A549 (cell line): ENCODE measurements at regions not wholly inside any gene's neighbourhood (a gene's known extent, or its start where the extent isn't known, plus 50 kb on each side); places are given as distances from the start of the nearest gene placed in this dataset.

Experiments used
- ATAC-seq, 2 experiments: fragments of 200-7000 bp in 1 of 2; fragments of >200 bp in 1 of 2; cut with Nextera tagmentation in 1 of 2; cut with Tn5 transposase in 1 of 2; 3 replicates each; pipeline versions ENCODE4 v1.8.0 to v1.9.1; 2018 to 2020; ENCODE audit warnings: mild to moderate bottlenecking in 1 of 2, moderate library complexity in 1 of 2
- CTCF ChIA-PET: fragments of 300-600 bp; sonication (Branson Sonifier 250); formaldehyde crosslinking; extraction: SDS; loops from one replicate; lab custom pipeline; 2021; ENCODE audit warnings: antibody characterized with exemption, inconsistent platforms; lab: Yijun Ruan, JAX
- POLR2A ChIA-PET: fragments of 350-600 bp; formaldehyde crosslinking; extraction: SDS; loops from one replicate; lab custom pipeline; 2021; ENCODE audit warnings: antibody characterized with exemption, inconsistent platforms; lab: Yijun Ruan, JAX
- DNase-seq, 2 experiments: peaks; one replicate each; pipeline versions ENCODE4 v3.0.0 to v3.0.0-alpha.2; 2011 to 2016; ENCODE audit warnings: low read depth in 1 of 2, low spot score in 1 of 2
- FAIRE-seq: peaks from 2 replicates; lab custom pipeline; 2011; peaks lifted over from hg19 to GRCh38; lab: Jason Lieb, UNC
- H3K27ac ChIP-seq, 2 experiments: fragments of >200 bp; sonication (Bioruptor Twin); formaldehyde crosslinking; 3 replicates each; pipeline ENCODE4 v1.5.1; 2016 to 2017
- H3K4me1 ChIP-seq: fragments of >200 bp; sonication (Bioruptor Twin); formaldehyde crosslinking; 3 replicates; pipeline ENCODE4 v1.6.1; 2016
- H3K4me2 ChIP-seq: fragments of >200 bp; sonication (Bioruptor Twin); formaldehyde crosslinking; 3 replicates; pipeline ENCODE4 v1.6.1; 2016
- H3K4me3 ChIP-seq: fragments of >200 bp; sonication (Bioruptor Twin); formaldehyde crosslinking; 3 replicates; pipeline ENCODE4 v1.5.1; 2016
- H3K9me3 ChIP-seq: fragments of >200 bp; sonication (Bioruptor Twin); formaldehyde crosslinking; 3 replicates; pipeline ENCODE4 v1.6.1; 2016
- CHD4 ChIP-seq: fragments of 200-600 bp; sonication (generic); IDR thresholded peaks from 2 replicates; pipeline ENCODE4 v1.6.1; 2016; ENCODE audit warnings: antibody characterized with exemption, mild to moderate bottlenecking, borderline replicate concordance
- CTCF ChIP-seq: fragments of >200 bp; sonication (Bioruptor Twin); formaldehyde crosslinking; IDR thresholded peaks from 3 replicates; pipeline ENCODE4 v1.5.1; 2016
- EHF ChIP-seq: fragments of 250-450 bp; sonication (Bioruptor Pico); IDR thresholded peaks from 2 replicates; pipeline ENCODE4 v1.5.0; 2020; ENCODE audit warnings: mild to moderate bottlenecking
- EP300 ChIP-seq, 2 experiments: fragments of >200 bp; sonication (Bioruptor Twin); formaldehyde crosslinking; IDR thresholded peaks; 2 replicates in 1 of 2; 3 replicates in 1 of 2; pipeline ENCODE4 v1.6.1; 2016 to 2017
- ESRRA ChIP-seq: fragments of 150-350 bp; IDR thresholded peaks from 2 replicates; pipeline ENCODE4 v1.6.1; 2014; ENCODE audit warnings: mild to moderate bottlenecking, low read length, borderline replicate concordance
- HDAC2 ChIP-seq: fragments of 200-600 bp; sonication (generic); IDR thresholded peaks from 2 replicates; pipeline ENCODE4 v1.6.1; 2016
- HES2 ChIP-seq: fragments of >200 bp; sonication (Bioruptor Twin); formaldehyde crosslinking; IDR thresholded peaks from 2 replicates; pipeline ENCODE4 v1.6.1; 2016
- HOXB13 ChIP-seq: fragments of 250-450 bp; sonication (Bioruptor Pico); IDR thresholded peaks from 2 replicates; pipeline ENCODE4 v1.5.0; 2020; ENCODE audit warnings: low read depth, mild to moderate bottlenecking, moderate library complexity
- NPAS2 ChIP-seq: fragments of 250-450 bp; sonication (Bioruptor Pico); IDR thresholded peaks from 2 replicates; pipeline ENCODE4 v1.8.0; 2022; ENCODE audit warnings: mild to moderate bottlenecking, moderate library complexity, borderline replicate concordance
- NR3C1 ChIP-seq: fragments of >200 bp; sonication (Bioruptor Twin); formaldehyde crosslinking; IDR thresholded peaks from 3 replicates; pipeline ENCODE4 v1.6.1; 2017
- REST ChIP-seq: fragments of 200-600 bp; sonication (generic); IDR thresholded peaks from 2 replicates; pipeline ENCODE4 v1.6.1; 2016; ENCODE audit warnings: antibody characterized with exemption, mild to moderate bottlenecking, moderate library complexity
- ZFP36 ChIP-seq: fragments of 450-650 bp; IDR thresholded peaks from 2 replicates; pipeline ENCODE4 v1.6.1; 2014; ENCODE audit warnings: borderline replicate concordance; ENCODE audit not compliant: partially characterized antibody
- WGBS: methylation state at CpG from one replicate; pipeline ENCODE4 v1.1.6; 2017; ENCODE audit errors: missing lambda C conversion rate; 5-methylcytosine and 5-hydroxymethylcytosine counted together
- TF ChIP-seq, protein P1 (sequence below): IDR thresholded peaks from 2 replicates; pipeline ENCODE4 v1.6.1; 2012
- TF ChIP-seq, protein P2 (sequence below): fragments of >200 bp; sonication (Bioruptor Twin); formaldehyde crosslinking; IDR thresholded peaks from 3 replicates; pipeline ENCODE4 v1.6.1; 2016
- TF ChIP-seq, protein P3 (sequence below): fragments of 450-650 bp; IDR thresholded peaks from 2 replicates; pipeline ENCODE4 v1.6.1; 2014; ENCODE audit warnings: antibody characterized with exemption

GRCh38 chr2:217035967-217036366 is 176.1 kb upstream of the TNP1 start:
- Histone ChIP-seq H3K27ac (no peak overlapping the region), H3K4me3 (no peak overlapping the region), H3K4me1 (no peaks in the 10 kb centered on the region), H3K9me3 (no peaks in the 10 kb centered on the region), H3K4me2 (no peak overlapping the region)
- 59% methylated on average over 3 of the region's 4 CpGs for WGBS
- no peak for DNase-seq
- ChIA-PET POLR2A (no interaction called here), CTCF (no interaction called here)
- TF ChIP-seq NR3C1 (no peak), HES2 (no peak), CHD4 (no peak), HDAC2 (no peak), REST (no peak), EP300 (IDR thresholded peaks at IDR 0.05) (no peak), HOXB13 (no peak)
- TF ChIP-seq, protein P1, sequence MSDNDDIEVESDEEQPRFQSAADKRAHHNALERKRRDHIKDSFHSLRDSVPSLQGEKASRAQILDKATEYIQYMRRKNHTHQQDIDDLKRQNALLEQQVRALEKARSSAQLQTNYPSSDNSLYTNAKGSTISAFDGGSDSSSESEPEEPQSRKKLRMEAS = no peak
- no peak for ATAC-seq
- FAIRE-seq = no peak

GRCh38 chr2:217033186-217033585 is 173.3 kb upstream of the TNP1 start:
- FAIRE-seq (no peak), ATAC-seq (no peak), DNase-seq (no peak)
- Histone ChIP-seq H3K4me3 (no peak overlapping the region), H3K4me2 (no peak overlapping the region), H3K27ac (no peak overlapping the region), H3K4me1 (no peaks in the 10 kb centered on the region), H3K9me3 (no peaks in the 10 kb centered on the region)
- CTCF ChIA-PET = interaction anchor here (0.8 kb wide), 1 partner anchor 245 kb away, joined by 3 read pairs; no protein-coding TSS in a partner anchor
- POLR2A ChIA-PET = no interaction called here
- 38% methylated on average over 5 of the region's 5 CpGs for WGBS
- TF ChIP-seq NPAS2 (CRISPR knock-in tag) (no peak), ZFP36 (no peak), NR3C1 (no peak), EHF (CRISPR knock-in tag) (no peak), CTCF (no peak), ESRRA (no peak)
- TF ChIP-seq, protein P2, sequence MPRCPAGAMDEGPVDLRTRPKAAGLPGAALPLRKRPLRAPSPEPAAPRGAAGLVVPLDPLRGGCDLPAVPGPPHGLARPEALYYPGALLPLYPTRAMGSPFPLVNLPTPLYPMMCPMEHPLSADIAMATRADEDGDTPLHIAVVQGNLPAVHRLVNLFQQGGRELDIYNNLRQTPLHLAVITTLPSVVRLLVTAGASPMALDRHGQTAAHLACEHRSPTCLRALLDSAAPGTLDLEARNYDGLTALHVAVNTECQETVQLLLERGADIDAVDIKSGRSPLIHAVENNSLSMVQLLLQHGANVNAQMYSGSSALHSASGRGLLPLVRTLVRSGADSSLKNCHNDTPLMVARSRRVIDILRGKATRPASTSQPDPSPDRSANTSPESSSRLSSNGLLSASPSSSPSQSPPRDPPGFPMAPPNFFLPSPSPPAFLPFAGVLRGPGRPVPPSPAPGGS = no peak
- TF ChIP-seq, protein P3, sequence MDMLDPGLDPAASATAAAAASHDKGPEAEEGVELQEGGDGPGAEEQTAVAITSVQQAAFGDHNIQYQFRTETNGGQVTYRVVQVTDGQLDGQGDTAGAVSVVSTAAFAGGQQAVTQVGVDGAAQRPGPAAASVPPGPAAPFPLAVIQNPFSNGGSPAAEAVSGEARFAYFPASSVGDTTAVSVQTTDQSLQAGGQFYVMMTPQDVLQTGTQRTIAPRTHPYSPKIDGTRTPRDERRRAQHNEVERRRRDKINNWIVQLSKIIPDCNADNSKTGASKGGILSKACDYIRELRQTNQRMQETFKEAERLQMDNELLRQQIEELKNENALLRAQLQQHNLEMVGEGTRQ = no peak
- TF ChIP-seq, protein P1 = no peak
- TF ChIP-seq, all 56 proteins: peak for 0
